VCaP (cell line): ENCODE measurements at regions not wholly inside any gene's neighbourhood (a gene's known extent, or its start where the extent isn't known, plus 50 kb on each side); places are given as distances from the start of the nearest gene placed in this dataset.

ENCODE experiments used
- H3K27ac ChIP-seq: fragments of 450-650 bp; 2 replicates; pipeline ENCODE4 v1.5.1; 2017
- CTCF ChIP-seq: fragments of 450-650 bp; conservative IDR thresholded peaks from 2 replicates; pipeline ENCODE4 v1.5.1; 2017; ENCODE audit warnings: mild to moderate bottlenecking, moderate library complexity

- TF ChIP-seq CTCF = no peak
- no peak overlapping the region for H3K27ac ChIP-seq
These were observed 63.8 kb upstream of the SMNDC1 start for GRCh38 chr10:110368556-110368955.

GRCh38 chr10:110370006-110370405 lies 65.3 kb upstream of the SMNDC1 start:
- no peak overlapping the region for H3K27ac ChIP-seq
- no peak for TF ChIP-seq CTCF

- H3K27ac ChIP-seq = no peak overlapping the region
- TF ChIP-seq CTCF = no peak
These were observed 67.9 kb upstream of the SMNDC1 start for GRCh38 chr10:110372656-110373055.

- no peak overlapping the region for H3K27ac ChIP-seq
- no peak for TF ChIP-seq CTCF
These were observed 68.3 kb upstream of the SMNDC1 start for GRCh38 chr10:110373059-110373458.

GRCh38 chr10:110373857-110374654 lies 69.3 kb upstream of the SMNDC1 start:
- H3K27ac ChIP-seq = no peak overlapping the region
- no peak for TF ChIP-seq CTCF

GRCh38 chr10:110375121-110375520 lies 70.4 kb upstream of the SMNDC1 start:
- no peak overlapping the region for H3K27ac ChIP-seq
- TF ChIP-seq CTCF = no peak

GRCh38 chr10:110376021-110376766 lies 71.5 kb upstream of the SMNDC1 start:
- TF ChIP-seq CTCF = no peak
- no peak overlapping the region for H3K27ac ChIP-seq
